H1 (cell line): ENCODE measurements at regions not wholly inside any gene's neighbourhood (a gene's known extent, or its start where the extent isn't known, plus 50 kb on each side); places are given as distances from the start of the nearest gene placed in this dataset.
A peak's percentile ranks its signal among the peaks of the same experiment; 100 is the strongest.

Experiments
- CTCF ChIA-PET: fragments of 300-600 bp; sonication (Branson Sonifier 250); formaldehyde crosslinking; loops from one replicate; lab custom pipeline; 2021; ENCODE audit not compliant: partially characterized antibody; lab: Charles Lee
- POLR2A ChIA-PET: fragments of 300-600 bp; sonication (Branson Sonifier 250); formaldehyde crosslinking; loops from one replicate; lab custom pipeline; 2021; ENCODE audit warnings: inconsistent platforms; ENCODE audit not compliant: partially characterized antibody; lab: Charles Lee
- DNase-seq, 2 experiments: peaks; one replicate each; pipeline versions ENCODE4 v3.0.0 to v3.0.0-alpha.2; 2010 to 2022; ENCODE audit warnings: low spot score in 2 of 2, low read depth in 1 of 2, mixed read lengths in 1 of 2
- FAIRE-seq: peaks from 2 replicates; lab custom pipeline; 2011; peaks lifted over from hg19 to GRCh38; lab: Jason Lieb, UNC
- H2AFZ ChIP-seq: 2 replicates; pipeline ENCODE4 v1.8.1; 2012; ENCODE audit warnings: low read length, inconsistent platforms
- H2AK5ac ChIP-seq: 2 replicates; pipeline ENCODE4 v1.6.1; 2013; ENCODE audit warnings: low read depth, low read length
- H2BK120ac ChIP-seq: replicated peaks from 2 replicates; pipeline ENCODE3; 2013; ENCODE audit warnings: low read depth, low read length, inconsistent platforms
- H2BK12ac ChIP-seq: 2 replicates; pipeline ENCODE4 v1.6.1; 2013; ENCODE audit warnings: low read depth, low read length
- H2BK15ac ChIP-seq: 2 replicates; pipeline ENCODE4 v1.6.1; 2013; ENCODE audit warnings: low read length
- H2BK20ac ChIP-seq: 2 replicates; pipeline ENCODE4 v1.6.1; 2013; ENCODE audit warnings: low read length
- H2BK5ac ChIP-seq: 2 replicates; pipeline ENCODE4 v1.6.1; 2013; ENCODE audit warnings: low read depth, low read length
- H3K14ac ChIP-seq: 2 replicates; pipeline ENCODE4 v1.6.1; 2013; ENCODE audit warnings: inconsistent platforms; ENCODE audit not compliant: insufficient read length
- H3K18ac ChIP-seq: 2 replicates; pipeline ENCODE4 v1.6.1; 2013; ENCODE audit warnings: low read length; ENCODE audit errors: extremely low read depth
- H3K23ac ChIP-seq: 2 replicates; pipeline ENCODE4 v1.6.1; 2013; ENCODE audit warnings: inconsistent platforms; ENCODE audit not compliant: insufficient read length
- H3K23me2 ChIP-seq: 2 replicates; pipeline ENCODE4 v1.6.1; 2013; ENCODE audit warnings: low read depth, low read length
- H3K27ac ChIP-seq: 2 replicates; pipeline ENCODE4 v1.6.1; 2011; ENCODE audit warnings: low read depth, low read length, inconsistent platforms
- H3K27me3 ChIP-seq, 4 experiments: replicated peaks in 1 of 4; 1 replicate in 1 of 4; 2 replicates in 3 of 4; pipeline versions ENCODE4 v1.6.1 to v1.8.1; 2011 to 2013; ENCODE audit warnings: low read length in 3 of 4, mild to moderate bottlenecking in 3 of 4, inconsistent platforms in 2 of 4, mixed read lengths in 2 of 4, moderate library complexity in 1 of 4; ENCODE audit not compliant: control insufficient read depth in 3 of 4, insufficient read depth in 3 of 4; ENCODE audit errors: extremely low read depth in 1 of 4
- H3K36me3 ChIP-seq, 4 experiments: 2 replicates each; pipeline versions ENCODE4 v1.6.1 to v1.8.1; 2011 to 2013; ENCODE audit warnings: mild to moderate bottlenecking in 4 of 4, low read length in 3 of 4, moderate library complexity in 2 of 4, control low read depth in 1 of 4, inconsistent platforms in 1 of 4; ENCODE audit not compliant: insufficient read depth in 4 of 4, control insufficient read depth in 2 of 4
- H3K4ac ChIP-seq: replicated peaks from 2 replicates; pipeline ENCODE3; 2013; ENCODE audit warnings: low read length, low read depth, mixed read lengths, inconsistent platforms; ENCODE audit not compliant: insufficient read length
- H3K4me1 ChIP-seq, 4 experiments: replicated peaks in 1 of 4; 1 replicate in 1 of 4; 2 replicates in 3 of 4; pipeline versions ENCODE4 v1.6.1 to v1.8.1; 2011 to 2013; ENCODE audit warnings: low read length in 3 of 4, inconsistent platforms in 2 of 4, mixed read lengths in 1 of 4; ENCODE audit not compliant: insufficient read depth in 4 of 4, control insufficient read depth in 3 of 4
- H3K4me2 ChIP-seq, 2 experiments: 2 replicates each; pipeline versions ENCODE4 v1.6.1 to v1.8.1; 2011 to 2013; ENCODE audit warnings: low read depth in 2 of 2, low read length in 2 of 2, control low read depth in 1 of 2, inconsistent platforms in 1 of 2, mild to moderate bottlenecking in 1 of 2; ENCODE audit not compliant: insufficient read depth in 1 of 2
- H3K4me3 ChIP-seq, 4 experiments: fragments of 200-600, 300-600 bp in 1 of 4; sonication (generic), shearing (Covaris generic), sonication (Bioruptor Twin) in 1 of 4; 2 replicates each; pipeline versions ENCODE4 v1.5.1 to v1.8.1; 2011 to 2016; ENCODE audit warnings: low read length in 4 of 4, low read depth in 3 of 4, control low read depth in 2 of 4, inconsistent platforms in 2 of 4, mild to moderate bottlenecking in 2 of 4, mixed read lengths in 1 of 4, moderate library complexity in 1 of 4; ENCODE audit not compliant: insufficient read depth in 2 of 4; ENCODE audit errors: extremely low read depth in 1 of 4
- H3K56ac ChIP-seq: replicated peaks from 2 replicates; pipeline ENCODE3; 2013; ENCODE audit warnings: low read depth, mild to moderate bottlenecking, mixed read lengths, low read length, inconsistent platforms; ENCODE audit not compliant: insufficient read length
- H3K79me1 ChIP-seq: 2 replicates; pipeline ENCODE4 v1.6.1; 2013; ENCODE audit warnings: low read depth, low read length, control low read depth
- H3K79me2 ChIP-seq, 2 experiments: 2 replicates each; pipeline versions ENCODE4 v1.6.1 to v1.8.1; 2012 to 2013; ENCODE audit warnings: low read length in 2 of 2, mild to moderate bottlenecking in 2 of 2, inconsistent platforms in 1 of 2; ENCODE audit not compliant: insufficient read depth in 2 of 2, control insufficient read depth in 1 of 2
- H3K9ac ChIP-seq, 4 experiments: replicated peaks in 1 of 4; 1 replicate in 1 of 4; 2 replicates in 3 of 4; pipeline versions ENCODE4 v1.6.1 to v1.8.1; 2011 to 2013; ENCODE audit warnings: low read depth in 3 of 4, low read length in 3 of 4, control low read depth in 2 of 4, mild to moderate bottlenecking in 2 of 4, moderate library complexity in 2 of 4, inconsistent platforms in 1 of 4; ENCODE audit errors: extremely low read depth in 1 of 4
- H3K9me3 ChIP-seq, 2 experiments: 2 replicates each; pipeline versions ENCODE4 v1.6.1 to v1.8.1; 2012 to 2013; ENCODE audit warnings: mild to moderate bottlenecking in 2 of 2, moderate library complexity in 2 of 2, control low read depth in 1 of 2, inconsistent platforms in 1 of 2, low read depth in 1 of 2, low read length in 1 of 2, mixed read lengths in 1 of 2; ENCODE audit not compliant: insufficient read depth in 2 of 2
- H4K20me1 ChIP-seq, 2 experiments: replicated peaks in 1 of 2; 2 replicates each; pipeline versions ENCODE3 to v1.8.1; 2011 to 2013; ENCODE audit warnings: inconsistent platforms in 2 of 2, low read length in 2 of 2, mild to moderate bottlenecking in 1 of 2; ENCODE audit not compliant: insufficient read depth in 2 of 2, control insufficient read depth in 1 of 2
- H4K5ac ChIP-seq: 2 replicates; pipeline ENCODE4 v1.6.1; 2013; ENCODE audit warnings: low read length, low read depth, mixed read lengths, inconsistent platforms; ENCODE audit not compliant: insufficient read length
- H4K8ac ChIP-seq: 2 replicates; pipeline ENCODE4 v1.8.0; 2013; ENCODE audit warnings: mild to moderate bottlenecking, moderate library complexity, low read length, inconsistent platforms; ENCODE audit not compliant: insufficient read depth; ENCODE audit errors: extremely low read depth
- H4K91ac ChIP-seq: replicated peaks from 2 replicates; pipeline ENCODE3; 2013; ENCODE audit warnings: low read length, mixed read lengths, inconsistent platforms; ENCODE audit not compliant: insufficient read length
- CTCF ChIP-seq, 3 experiments: IDR thresholded peaks; 1 replicate in 2 of 3; 2 replicates in 1 of 3; pipeline versions ENCODE4 v1.5.1 to v1.6.1; 2011; ENCODE audit warnings: low read length in 3 of 3, mild to moderate bottlenecking in 3 of 3, inconsistent platforms in 2 of 3, low read depth in 1 of 3, moderate library complexity in 1 of 3; ENCODE audit not compliant: insufficient read depth in 1 of 3; ENCODE audit errors: control extremely low read depth in 1 of 3
- RAD21 ChIP-seq, 2 experiments: IDR thresholded peaks in 1 of 2; conservative IDR thresholded peaks in 1 of 2; 2 replicates each; pipeline ENCODE4 v1.6.1; 2011; ENCODE audit warnings: low read depth in 2 of 2, low read length in 2 of 2, improper control_type of control experiment in 1 of 2, inconsistent platforms in 1 of 2, mild to moderate bottlenecking in 1 of 2, moderate library complexity in 1 of 2
- WGBS, 2 experiments: shearing (Covaris generic) in 1 of 2; methylation state at CpG; one replicate each; pipeline versions ENCODE4 v1.1.6 to v1.1.7; 2013 to 2015; ENCODE audit warnings: low lambda C conversion rate in 2 of 2, mixed read lengths in 2 of 2, inconsistent platforms in 1 of 2, low coverage in 1 of 2, missing lambda C conversion rate in 1 of 2; ENCODE audit not compliant: insufficient replicate concordance in 2 of 2, insufficient coverage in 1 of 2, insufficient read length in 1 of 2; ENCODE audit errors: extremely low coverage in 1 of 2, missing lambda C conversion rate in 1 of 2; 5-methylcytosine and 5-hydroxymethylcytosine counted together

DNA sequence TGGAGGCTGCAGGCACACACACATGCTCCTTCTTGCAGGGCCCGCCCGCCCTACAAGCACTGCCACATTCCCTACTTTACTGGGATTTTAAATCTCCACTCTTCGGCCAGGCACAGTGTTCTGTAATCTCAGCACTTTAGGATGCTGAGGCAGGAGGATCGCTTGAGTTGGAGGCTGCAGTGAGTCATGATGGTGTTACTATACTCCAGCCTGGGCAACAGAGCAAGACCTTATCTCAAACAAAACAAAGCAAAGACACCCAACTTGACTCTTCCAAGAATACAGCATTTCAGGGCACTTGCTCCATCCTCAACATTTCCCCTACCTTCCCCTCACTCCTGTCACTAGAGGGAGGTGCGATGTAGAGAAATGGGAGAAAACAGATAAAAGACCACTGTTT lies 194.0 kb downstream of the MYLK4 start:
- H3K56ac ChIP-seq: no peak overlapping the region
- H2BK120ac ChIP-seq: no peak overlapping the region
- H2BK5ac ChIP-seq: no peak overlapping the region
- TF ChIP-seq RAD21 (IDR thresholded peaks at IDR 0.05 in 1 of 2, conservative IDR thresholded peaks at IDR 0.05 in 1 of 2; ENCODE audit: low read depth in 2 of 2, low read length in 2 of 2) (peak; percentile 7 to 12; a peak in 1 of 4 replicates), CTCF (IDR thresholded peaks at IDR 0.05; ENCODE audit: control extremely low read depth in 1 of 3, insufficient read depth in 1 of 3, low read depth in 1 of 3, low read length in 3 of 3) (no peak)
- TF ChIP-seq, all 59 proteins: peak for 1
- Histone ChIP-seq H2BK12ac (no peak overlapping the region), H3K79me1 (no peaks in the 10 kb centered on the region), H2AK5ac (no peak overlapping the region), H3K4me1 (no peaks in the 10 kb centered on the region), H3K9me3 (no peaks in the 10 kb centered on the region), H3K4me2 (no peak overlapping the region), H3K23me2 (no peaks in the 10 kb centered on the region), H2BK15ac (no peak overlapping the region), H3K36me3 (no peaks in the 10 kb centered on the region), H3K4me3 (no peak overlapping the region), H3K4ac (no peak overlapping the region), H3K27me3 (no peaks in the 10 kb centered on the region), H2BK20ac (no peak overlapping the region), H3K23ac (no peak overlapping the region), H4K20me1 (no peaks in the 10 kb centered on the region), H2AFZ (no peak overlapping the region), H4K91ac (no peak overlapping the region), H4K5ac (no peak overlapping the region), H3K18ac (no peak overlapping the region), H4K8ac (no peak overlapping the region), H3K27ac (no peak overlapping the region), H3K79me2 (no peaks in the 10 kb centered on the region), H3K9ac (no peak overlapping the region), H3K14ac (no peak overlapping the region)
- DNase-seq (no peak), FAIRE-seq (no peak)
- WGBS, 2 experiments: 96% methylated on average over 5 of the region's 5 CpGs; no CpG with 5 or more reads in 1 of the 2 experiments
- CTCF ChIA-PET: no interaction called here
- POLR2A ChIA-PET: no interaction called here
